HG03521 (cell line): ENCODE measurements at regions not wholly inside any gene's neighbourhood (a gene's known extent, or its start where the extent isn't known, plus 50 kb on each side); places are given as distances from the start of the nearest gene placed in this dataset.
"Not testable (repeated sequence)": the region's sequence is repeated elsewhere in the genome, so short reads cannot be mapped to it uniquely, and the experiment has no call there.

Source experiments
- ATAC-seq: cut with Tn5 transposase; IDR thresholded peaks from one replicate; pipeline ENCODE4 v1.9.1; 2021; ENCODE audit warnings: mild to moderate bottlenecking, moderate library complexity; ENCODE audit not compliant: unreplicated experiment

GRCh38 chr4:173661001-173661400 lies 131.0 kb upstream of the HAND2 start:
- ATAC-seq, result no peak

GRCh38 chr4:173656898-173657297 lies 126.9 kb upstream of the HAND2 start:
- ATAC-seq, result no peak

- ATAC-seq, result no peak
Measured at GRCh38 chr4:173652283-173652931, 122.4 kb upstream of the HAND2 start.

- ATAC-seq, result no peak
Measured at GRCh38 chr4:173651651-173652282, 121.7 kb upstream of the HAND2 start.

GRCh38 chr4:173647902-173648301 lies 117.9 kb upstream of the HAND2 start:
- no peak for ATAC-seq

GRCh38 chr4:173642509-173642908 lies 112.5 kb upstream of the HAND2 start:
- no peak for ATAC-seq

- no peak for ATAC-seq
Measured at GRCh38 chr4:173635395-173635794, 105.4 kb upstream of the HAND2 start.

- ATAC-seq, result no peak
Measured at GRCh38 chr4:173626277-173626676, 96.2 kb upstream of the HAND2 start.

GRCh38 chr4:173618648-173619047 lies 88.6 kb upstream of the HAND2 start:
- ATAC-seq, result not testable (repeated sequence)

GRCh38 chr4:173609158-173609557 lies 79.1 kb upstream of the HAND2 start:
- ATAC-seq, result no peak

GRCh38 chr4:173608632-173609031 lies 78.6 kb upstream of the HAND2 start:
- ATAC-seq, result not testable (repeated sequence)

GRCh38 chr4:173591760-173592159 lies 61.7 kb upstream of the HAND2 start:
- ATAC-seq, result no peak

- no peak for ATAC-seq
Measured at GRCh38 chr4:173590697-173591096, 60.7 kb upstream of the HAND2 start.

- ATAC-seq, result no peak
Measured at GRCh38 chr4:173585876-173586572, 56.0 kb upstream of the HAND2 start.

GRCh38 chr4:173584506-173584905 lies 54.5 kb upstream of the HAND2 start:
- ATAC-seq, result no peak
